K562 (cell line): ENCODE measurements at regions not wholly inside any gene's neighbourhood (a gene's known extent, or its start where the extent isn't known, plus 50 kb on each side); places are given as distances from the start of the nearest gene placed in this dataset.

Experiments used
- ATAC-seq: fragments of 200-7000 bp; cut with Tn5 transposase; 3 replicates; pipeline ENCODE4 v1.9.1; 2020; ENCODE audit warnings: moderate library complexity
- BruUV-seq: library from RNA; stranded (reverse); fragments of 400-500 nt; replicated peaks from 2 replicates; lab custom pipeline; 2021; lab: Mats Ljungman, UMichigan
- CTCF ChIA-PET: fragments of 300-600 bp; formaldehyde crosslinking; extraction: SDS; loops from one replicate; lab custom pipeline; 2021; ENCODE audit warnings: low intra/inter-chr PET ratio; lab: Yijun Ruan, JAX
- POLR2A ChIA-PET: fragments of 300-600, 350-650 bp; sonication (Branson Sonifier 250); formaldehyde crosslinking; extraction: SDS; loops from one replicate; lab custom pipeline; 2021; ENCODE audit warnings: antibody characterized with exemption, inconsistent platforms; lab: Yijun Ruan, JAX
- DNase-seq, 4 experiments: peaks; one replicate each; pipeline versions ENCODE4 v3.0.0 to v3.0.0-alpha.2; 2011 to 2018; ENCODE audit warnings: low spot score in 3 of 4, mixed read lengths in 3 of 4; ENCODE audit errors: extremely low read depth in 1 of 4
- FAIRE-seq: peaks from 2 replicates; lab custom pipeline; 2011; peaks lifted over from hg19 to GRCh38; lab: Jason Lieb, UNC
- H2AFZ ChIP-seq: 2 replicates; pipeline ENCODE4 v1.6.0; 2011; ENCODE audit warnings: low read depth, low read length, control low read depth, inconsistent platforms
- H3K27ac ChIP-seq: fragments of 200-600 bp; 3 replicates; pipeline ENCODE4 v1.8.0; 2011; ENCODE audit warnings: low read depth, mild to moderate bottlenecking, control low read depth, inconsistent platforms, low read length, moderate library complexity, mixed read lengths; ENCODE audit errors: extremely low read depth
- H3K27me3 ChIP-seq, 2 experiments: fragments of 300-600 bp in 1 of 2; 2 replicates in 1 of 2; 3 replicates in 1 of 2; pipeline versions ENCODE4 v1.6.0 to v1.8.0; 2011; ENCODE audit warnings: inconsistent platforms in 2 of 2, low read length in 2 of 2, mild to moderate bottlenecking in 1 of 2, mixed read lengths in 1 of 2, moderate library complexity in 1 of 2; ENCODE audit not compliant: control insufficient read depth in 2 of 2, insufficient read depth in 2 of 2
- H3K36me3 ChIP-seq: fragments of 300-600 bp; 3 replicates; pipeline ENCODE4 v1.8.0; 2011; ENCODE audit warnings: mild to moderate bottlenecking, low read length, inconsistent platforms; ENCODE audit not compliant: control insufficient read depth, insufficient read depth
- H3K4me1 ChIP-seq, 2 experiments: fragments of 200-600 bp in 1 of 2; replicated peaks in 1 of 2; 2 replicates in 1 of 2; 3 replicates in 1 of 2; pipeline versions ENCODE4 v1.5.1 to v1.8.0; 2011; ENCODE audit warnings: inconsistent platforms in 2 of 2, low read length in 2 of 2, mild to moderate bottlenecking in 1 of 2, mixed read lengths in 1 of 2, moderate library complexity in 1 of 2; ENCODE audit not compliant: control insufficient read depth in 2 of 2, insufficient read depth in 2 of 2
- H3K4me2 ChIP-seq: 2 replicates; pipeline ENCODE4 v1.6.1; 2011; ENCODE audit warnings: low read length, control low read depth, inconsistent platforms, mixed read lengths; ENCODE audit not compliant: insufficient read depth
- H3K4me3 ChIP-seq: fragments of 200-600 bp; sonication (generic), shearing (Covaris generic); 2 replicates; pipeline ENCODE4 v1.5.1; 2016; ENCODE audit warnings: control low read depth, inconsistent platforms
- H3K79me2 ChIP-seq: fragments of 200-600 bp; 3 replicates; pipeline ENCODE4 v1.8.0; 2011; ENCODE audit warnings: low read length, inconsistent platforms; ENCODE audit not compliant: control insufficient read depth, insufficient read depth
- H3K9ac ChIP-seq, 2 experiments: 2 replicates each; pipeline versions ENCODE4 v1.6.0 to v1.6.1; 2011; ENCODE audit warnings: low read depth in 2 of 2, low read length in 2 of 2, control low read depth in 1 of 2, inconsistent platforms in 1 of 2, mild to moderate bottlenecking in 1 of 2, mixed read lengths in 1 of 2; ENCODE audit not compliant: insufficient read depth in 1 of 2
- H3K9me1 ChIP-seq: one replicate; pipeline ENCODE4 v1.6.0; 2011; ENCODE audit warnings: inconsistent platforms, mild to moderate bottlenecking, low read length, moderate library complexity; ENCODE audit not compliant: control insufficient read depth, insufficient read depth
- H3K9me3 ChIP-seq: replicated peaks from 2 replicates; pipeline ENCODE4 v1.5.1; 2011; ENCODE audit warnings: low read depth, low read length, inconsistent platforms; ENCODE audit not compliant: control insufficient read depth, insufficient read depth
- H4K20me1 ChIP-seq: replicated peaks from 2 replicates; pipeline ENCODE4 v1.6.1; 2011; ENCODE audit warnings: low read length, inconsistent platforms, mixed read lengths; ENCODE audit not compliant: control insufficient read depth, insufficient read depth
- BCL6 ChIP-seq: fragments of 250-450 bp; sonication (Bioruptor Pico); IDR thresholded peaks from 2 replicates; pipeline ENCODE4 v1.4.0; 2020
- BMI1 ChIP-seq: fragments of 150-350 bp; IDR thresholded peaks from 2 replicates; pipeline ENCODE4 v1.6.1; 2014; ENCODE audit warnings: low read length
- BRCA1 ChIP-seq, 2 experiments: fragments of 450-650 bp in 1 of 2; sonication (generic) in 1 of 2; formaldehyde crosslinking in 1 of 2; IDR thresholded peaks; 2 replicates each; pipeline versions ENCODE4 v1.5.0 to v1.6.1; 2017 to 2020; ENCODE audit warnings: mild to moderate bottlenecking in 1 of 2, missing genetic modification reagents in 1 of 2
- CC2D1A ChIP-seq: fragments of 450-650 bp; IDR thresholded peaks from 2 replicates; pipeline ENCODE4 v1.6.1; 2017; ENCODE audit warnings: mild to moderate bottlenecking
- CCAR2 ChIP-seq: fragments of 200-400 bp; formaldehyde crosslinking; IDR thresholded peaks from 2 replicates; pipeline ENCODE4 v1.6.1; 2017; ENCODE audit warnings: mild to moderate bottlenecking, low read depth, low read length
- CHD4 ChIP-seq: fragments of 200-600 bp; sonication (generic); IDR thresholded peaks from 3 replicates; pipeline ENCODE4 v1.6.1; 2012; ENCODE audit warnings: low read depth, mild to moderate bottlenecking, mixed read lengths, low read length, inconsistent platforms; ENCODE audit not compliant: insufficient read depth, insufficient replicate concordance, poor library complexity, severe bottlenecking
- FOSL1 ChIP-seq: fragments of 200-800 bp; sonication (Bioruptor generic); conservative IDR thresholded peaks from 2 replicates; pipeline ENCODE4 v1.6.1; 2016; ENCODE audit warnings: missing genetic modification characterization, missing compliant biosample characterization
- HNRNPL ChIP-seq: fragments of 200-400 bp; formaldehyde crosslinking; IDR thresholded peaks from 2 replicates; pipeline ENCODE4 v1.6.1; 2017; ENCODE audit warnings: low read depth, mild to moderate bottlenecking, low read length
- JUN ChIP-seq, 2 experiments: sonication (generic) in 1 of 2; formaldehyde crosslinking in 1 of 2; IDR thresholded peaks; 2 replicates each; pipeline versions ENCODE4 v1.6.1 to v1.8.0; 2012 to 2022; ENCODE audit warnings: borderline replicate concordance in 2 of 2, mild to moderate bottlenecking in 2 of 2, improper control_type of control experiment in 1 of 2, low read depth in 1 of 2, low read length in 1 of 2, missing genetic modification reagents in 1 of 2
- MYNN ChIP-seq, 2 experiments: sonication (generic); formaldehyde crosslinking in 1 of 2; IDR thresholded peaks; 2 replicates each; pipeline versions ENCODE4 v1.5.0 to v1.6.1; 2016 to 2020; ENCODE audit warnings: antibody characterized with exemption in 1 of 2, missing genetic modification reagents in 1 of 2
- NFATC3 ChIP-seq: fragments of 450-650 bp; IDR thresholded peaks from 2 replicates; pipeline ENCODE4 v1.6.1; 2017; ENCODE audit warnings: mild to moderate bottlenecking
- NONO ChIP-seq, 2 experiments: fragments of 200-400 bp in 1 of 2; fragments of 450-650 bp in 1 of 2; formaldehyde crosslinking in 1 of 2; IDR thresholded peaks; 2 replicates each; pipeline ENCODE4 v1.6.1; 2017; ENCODE audit warnings: low read depth in 2 of 2, mild to moderate bottlenecking in 2 of 2, moderate library complexity in 2 of 2, low read length in 1 of 2
- PCBP2 ChIP-seq: fragments of 200-400 bp; formaldehyde crosslinking; IDR thresholded peaks from 2 replicates; pipeline ENCODE4 v1.6.1; 2018; ENCODE audit warnings: low read length, low read depth, mild to moderate bottlenecking, moderate library complexity; ENCODE audit not compliant: poor library complexity, severe bottlenecking
- RBM14 ChIP-seq: fragments of 200-400 bp; formaldehyde crosslinking; IDR thresholded peaks from 2 replicates; pipeline ENCODE4 v1.6.1; 2018; ENCODE audit warnings: low read depth, mild to moderate bottlenecking, low read length, moderate library complexity, borderline replicate concordance; ENCODE audit not compliant: insufficient read depth
- RUNX1 ChIP-seq: sonication (generic); IDR thresholded peaks from 2 replicates; pipeline ENCODE4 v1.6.1; 2016; ENCODE audit warnings: antibody characterized with exemption, low read depth
- TFAM ChIP-seq: fragments of 250-450 bp; sonication (Bioruptor Pico); conservative IDR thresholded peaks from 2 replicates; pipeline ENCODE4 v1.5.0; 2021; ENCODE audit warnings: mild to moderate bottlenecking, moderate library complexity
- ZNF212 ChIP-seq: fragments of 450-650 bp; formaldehyde crosslinking; IDR thresholded peaks from 2 replicates; pipeline ENCODE4 v1.4.0; 2020; ENCODE audit warnings: mild to moderate bottlenecking
- ZNF551 ChIP-seq: fragments of 250-450 bp; sonication (Bioruptor Pico); IDR thresholded peaks from 2 replicates; pipeline ENCODE4 v1.5.0; 2021; ENCODE audit warnings: mild to moderate bottlenecking, moderate library complexity
- ZNF695 ChIP-seq: fragments of 450-650 bp; formaldehyde crosslinking; IDR thresholded peaks from 2 replicates; pipeline ENCODE4 v1.4.0; 2020; ENCODE audit warnings: mild to moderate bottlenecking, moderate library complexity
- WGBS: fragments of 100-300 bp; shearing (Covaris generic); methylation state at CpG from one replicate; pipeline ENCODE4 v1.1.6; 2016; ENCODE audit warnings: low coverage, mixed read lengths; ENCODE audit not compliant: insufficient coverage; ENCODE audit errors: missing lambda C conversion rate; 5-methylcytosine and 5-hydroxymethylcytosine counted together
- in situ Hi-C: fragments of 300-500 bp; cut with MboI; formaldehyde crosslinking; loops from 4 replicates; pipeline ENCODE4 v1.15.0; 2018; ENCODE audit warnings: inconsistent platforms, mixed read lengths
- intact Hi-C: fragments of 100-400 bp; cut with micrococcal nuclease; formaldehyde crosslinking; loops from 2 replicates; pipeline ENCODE4 v1.14.2; 2022
- TF ChIP-seq, protein P1 (sequence below): fragments of 250-450 bp; sonication (Bioruptor Pico); IDR thresholded peaks from 2 replicates; pipeline ENCODE4 v1.5.0; 2021; ENCODE audit warnings: mild to moderate bottlenecking, borderline replicate concordance

DNA sequence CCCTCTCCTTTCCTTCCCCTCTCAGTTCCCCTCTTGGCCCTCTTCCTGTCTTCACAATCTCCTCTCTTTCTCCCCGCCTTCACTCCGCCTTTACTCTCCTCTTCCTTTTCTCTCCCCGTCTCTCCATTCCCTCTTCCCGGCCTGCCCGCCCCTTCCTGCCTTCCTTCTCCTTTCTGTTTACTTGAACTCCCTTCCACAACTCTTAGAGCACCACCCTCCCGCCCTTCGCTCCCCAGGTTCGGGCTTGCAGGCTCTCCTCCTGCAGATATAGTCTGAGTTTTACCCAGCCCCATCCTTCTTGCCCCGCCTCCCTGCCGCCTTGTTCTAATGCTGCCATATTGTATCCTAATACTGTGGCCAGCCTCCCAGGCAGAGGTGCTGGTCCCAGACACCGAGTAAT is 201.5 kb upstream of the N4BP1 start (continued):
- TF ChIP-seq FOSL1 (tag): no peak
- TF ChIP-seq MYNN (IDR thresholded peaks at IDR 0.05): no peak
- no peak for TF ChIP-seq MYNN (CRISPR knock-in tag; IDR thresholded peaks at IDR 0.05)
- no peak for TF ChIP-seq BMI1
- TF ChIP-seq BCL6 (CRISPR knock-in tag): no peak
- no peak for TF ChIP-seq NFATC3
- no peak for TF ChIP-seq ZNF212 (CRISPR knock-in tag)

- Histone ChIP-seq H3K9ac (no peak overlapping the region), H3K4me1 (no peaks in the 10 kb centered on the region), H3K79me2 (no peaks in the 10 kb centered on the region), H3K27me3 (peaks cover 2 to 14% of the 10 kb centered on the region in 2 experiments; a peak in 3 of 5 replicates), H3K9me3 (no peaks in the 10 kb centered on the region), H3K4me2 (no peak overlapping the region), H2AFZ (no peak overlapping the region), H3K27ac (no peak overlapping the region), H3K9me1 (no peaks in the 10 kb centered on the region), H3K36me3 (no peaks in the 10 kb centered on the region), H4K20me1 (no peaks in the 10 kb centered on the region), H3K4me3 (no peak overlapping the region)
- FAIRE-seq (no peak), DNase-seq (no peak), ATAC-seq (no peak)
- in situ Hi-C loops: no loop called here
- 3% methylated on average over 23 of the region's 70 CpGs for WGBS
- ChIA-PET CTCF (no interaction called here), POLR2A (no interaction called here)
- intact Hi-C loops: no loop called here
- BruUV-seq: no TSS peak
- TF ChIP-seq NONO (IDR thresholded peaks at IDR 0.05; ENCODE audit: low read depth in 2 of 2, low read length in 1 of 2) (no peak), CC2D1A (no peak), ZNF551 (CRISPR knock-in tag) (no peak), BRCA1 (IDR thresholded peaks at IDR 0.05) (no peak), BRCA1 (CRISPR knock-in tag; IDR thresholded peaks at IDR 0.05) (no peak), RBM14 (no peak), TFAM (CRISPR knock-in tag) (no peak), HNRNPL (no peak), RUNX1 (no peak), CCAR2 (no peak), CHD4 (no peak), PCBP2 (no peak), JUN (IDR thresholded peaks at IDR 0.05; ENCODE audit: borderline replicate concordance, low read depth, low read length) (no peak), JUN (CRISPR knock-in tag; IDR thresholded peaks at IDR 0.05; ENCODE audit: borderline replicate concordance) (no peak), ZNF695 (no peak)
- TF ChIP-seq, protein P1, sequence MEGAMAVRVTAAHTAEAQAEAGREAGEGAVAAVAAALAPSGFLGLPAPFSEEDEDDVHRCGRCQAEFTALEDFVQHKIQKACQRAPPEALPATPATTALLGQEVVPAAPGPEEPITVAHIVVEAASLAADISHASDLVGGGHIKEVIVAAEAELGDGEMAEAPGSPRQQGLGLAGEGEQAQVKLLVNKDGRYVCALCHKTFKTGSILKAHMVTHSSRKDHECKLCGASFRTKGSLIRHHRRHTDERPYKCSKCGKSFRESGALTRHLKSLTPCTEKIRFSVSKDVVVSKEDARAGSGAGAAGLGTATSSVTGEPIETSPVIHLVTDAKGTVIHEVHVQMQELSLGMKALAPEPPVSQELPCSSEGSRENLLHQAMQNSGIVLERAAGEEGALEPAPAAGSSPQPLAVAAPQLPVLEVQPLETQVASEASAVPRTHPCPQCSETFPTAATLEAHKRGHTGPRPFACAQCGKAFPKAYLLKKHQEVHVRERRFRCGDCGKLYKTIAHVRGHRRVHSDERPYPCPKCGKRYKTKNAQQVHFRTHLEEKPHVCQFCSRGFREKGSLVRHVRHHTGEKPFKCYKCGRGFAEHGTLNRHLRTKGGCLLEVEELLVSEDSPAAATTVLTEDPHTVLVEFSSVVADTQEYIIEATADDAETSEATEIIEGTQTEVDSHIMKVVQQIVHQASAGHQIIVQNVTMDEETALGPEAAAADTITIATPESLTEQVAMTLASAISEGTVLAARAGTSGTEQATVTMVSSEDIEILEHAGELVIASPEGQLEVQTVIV (CRISPR knock-in tag): no peak
Observed at GRCh38 chr16:48810803-48811453, 200.9 kb upstream of the N4BP1 start.
